Uterus (tissue), 3 donors: ENCODE measurements at regions not wholly inside any gene's neighbourhood (a gene's known extent, or its start where the extent isn't known, plus 50 kb on each side); places are given as distances from the start of the nearest gene placed in this dataset.

Source experiments
- DNase-seq, 2 donors: peaks; one replicate each; pipeline ENCODE4 v3.0.0-alpha.2; 2019 to 2020
- H3K27ac ChIP-seq, 2 donors: fragments of 200-600 bp; sonication (generic); 1 replicate in 1 of 2; 2 replicates in 1 of 2; pipeline ENCODE4 v1.5.1; 2016 to 2018
- H3K27me3 ChIP-seq, 2 donors: fragments of 200-600 bp; sonication (generic); one replicate each; pipeline ENCODE4 v1.5.1; 2018 to 2019; ENCODE audit warnings: control low read depth in 1 of 2
- H3K36me3 ChIP-seq, 2 donors: fragments of 200-600 bp; sonication (generic); one replicate each; pipeline ENCODE4 v1.5.1; 2019; ENCODE audit warnings: control low read depth in 1 of 2
- H3K4me1 ChIP-seq, 2 donors: fragments of 200-600 bp; sonication (generic); one replicate each; pipeline ENCODE4 v1.5.1; 2018 to 2019; ENCODE audit warnings: control low read depth in 1 of 2
- H3K4me3 ChIP-seq, 2 donors: fragments of 200-600 bp; sonication (generic); 1 replicate in 1 of 2; 2 replicates in 1 of 2; pipeline ENCODE4 v1.5.1; 2018 to 2019; ENCODE audit warnings: mild to moderate bottlenecking in 1 of 2
- H3K9me3 ChIP-seq, 2 donors: fragments of 200-600 bp; sonication (generic); one replicate each; pipeline ENCODE4 v1.5.1; 2019; ENCODE audit warnings: control low read depth in 1 of 2
- CTCF ChIP-seq, 4 experiments: fragments of 200-600 bp in 2 of 4; fragments of 450-650 bp in 2 of 4; sonication (generic) in 2 of 4; IDR thresholded peaks; one replicate each; pipeline ENCODE4 v1.5.1; 2016 to 2019; ENCODE audit warnings: antibody characterized with exemption in 4 of 4, mild to moderate bottlenecking in 2 of 4, moderate library complexity in 1 of 4
- POLR2A ChIP-seq, 2 donors: fragments of 450-650 bp; IDR thresholded peaks; one replicate each; pipeline ENCODE4 v1.6.1; 2016; ENCODE audit warnings: antibody characterized with exemption in 2 of 2, mild to moderate bottlenecking in 1 of 2, moderate library complexity in 1 of 2
- intact Hi-C: fragments of 100-400 bp; cut with DNase I; formaldehyde crosslinking; loops from one replicate; pipeline ENCODE4 v1.15.1; 2023; ENCODE audit warnings: low total_unique reads
- donor health status: DM: yes; HTN: yes; CAD: no.

GRCh38 chr15:100818927-100819326 is 60.7 kb upstream of the ALDH1A3 start:
- Histone ChIP-seq H3K9me3 (peaks cover 0 to 3% of the 10 kb centered on the region in 2 donors), H3K27me3 (no peaks in the 10 kb centered on the region), H3K36me3 (no peaks in the 10 kb centered on the region), H3K4me3 (no peak overlapping the region), H3K4me1 (no peaks in the 10 kb centered on the region), H3K27ac (no peak overlapping the region)
- TF ChIP-seq POLR2A (IDR thresholded peaks at IDR 0.05) (no peak), CTCF (IDR thresholded peaks at IDR 0.05) (no peak)
- intact Hi-C loops: no loop called here
- peak; percentile 26 to 38 for DNase-seq

GRCh38 chr15:100820528-100820927 is 59.1 kb upstream of the ALDH1A3 start:
- Histone ChIP-seq H3K27me3 (no peaks in the 10 kb centered on the region), H3K9me3 (peaks cover 0 to 2% of the 10 kb centered on the region in 2 donors), H3K27ac (no peak overlapping the region), H3K36me3 (no peaks in the 10 kb centered on the region), H3K4me1 (no peaks in the 10 kb centered on the region), H3K4me3 (no peak overlapping the region)
- TF ChIP-seq CTCF (IDR thresholded peaks at IDR 0.05) (no peak), POLR2A (IDR thresholded peaks at IDR 0.05) (no peak)
- DNase-seq: no peak
- intact Hi-C loops: no loop called here

GRCh38 chr15:100821327-100821726 is 58.3 kb upstream of the ALDH1A3 start:
- TF ChIP-seq POLR2A (IDR thresholded peaks at IDR 0.05) (no peak), CTCF (IDR thresholded peaks at IDR 0.05) (no peak)
- Histone ChIP-seq H3K27me3 (no peaks in the 10 kb centered on the region), H3K27ac (no peak overlapping the region), H3K4me3 (no peak overlapping the region), H3K9me3 (no peaks in the 10 kb centered on the region), H3K36me3 (no peaks in the 10 kb centered on the region), H3K4me1 (no peaks in the 10 kb centered on the region)
- intact Hi-C loops: no loop called here
- DNase-seq: no peak

GRCh38 chr15:100824211-100824610 is 55.4 kb upstream of the ALDH1A3 start:
- Histone ChIP-seq H3K4me1 (no peaks in the 10 kb centered on the region), H3K36me3 (no peaks in the 10 kb centered on the region), H3K9me3 (peaks cover 0 to 5% of the 10 kb centered on the region in 2 donors), H3K4me3 (no peak overlapping the region), H3K27me3 (no peaks in the 10 kb centered on the region), H3K27ac (no peak overlapping the region)
- DNase-seq: no peak
- intact Hi-C loops: no loop called here
- TF ChIP-seq POLR2A (IDR thresholded peaks at IDR 0.05) (no peak), CTCF (IDR thresholded peaks at IDR 0.05) (no peak)

GRCh38 chr15:100829457-100829856 is 50.2 kb upstream of the ALDH1A3 start:
- no peak for TF ChIP-seq POLR2A (IDR thresholded peaks at IDR 0.05)
- TF ChIP-seq CTCF (IDR thresholded peaks at IDR 0.05): no peak
- intact Hi-C loops: no loop called here
- no peak overlapping the region for H3K4me3 ChIP-seq
- no peaks in the 10 kb centered on the region for H3K4me1 ChIP-seq
- DNase-seq: no peak
- peaks cover 0 to 5% of the 10 kb centered on the region in 2 donors for H3K9me3 ChIP-seq
- H3K27ac ChIP-seq: no peak overlapping the region
- no peaks in the 10 kb centered on the region for H3K27me3 ChIP-seq
- H3K36me3 ChIP-seq: no peaks in the 10 kb centered on the region
